GM12864 (cell line): ENCODE measurements at regions not wholly inside any gene's neighbourhood (a gene's known extent, or its start where the extent isn't known, plus 50 kb on each side); places are given as distances from the start of the nearest gene placed in this dataset.

Experiments
- DNase-seq: peaks from one replicate; pipeline ENCODE4 v3.0.0-alpha.2; 2011; ENCODE audit warnings: low read depth
- H3K4me3 ChIP-seq: 2 replicates; pipeline ENCODE4 v1.5.1; 2011; ENCODE audit warnings: mild to moderate bottlenecking, low read depth, low read length, control low read depth
- CTCF ChIP-seq: IDR thresholded peaks from 2 replicates; pipeline ENCODE4 v1.5.1; 2011; ENCODE audit warnings: low read depth, mild to moderate bottlenecking, moderate library complexity, low read length, control low read depth, inconsistent platforms; ENCODE audit errors: missing control alignments

DNA sequence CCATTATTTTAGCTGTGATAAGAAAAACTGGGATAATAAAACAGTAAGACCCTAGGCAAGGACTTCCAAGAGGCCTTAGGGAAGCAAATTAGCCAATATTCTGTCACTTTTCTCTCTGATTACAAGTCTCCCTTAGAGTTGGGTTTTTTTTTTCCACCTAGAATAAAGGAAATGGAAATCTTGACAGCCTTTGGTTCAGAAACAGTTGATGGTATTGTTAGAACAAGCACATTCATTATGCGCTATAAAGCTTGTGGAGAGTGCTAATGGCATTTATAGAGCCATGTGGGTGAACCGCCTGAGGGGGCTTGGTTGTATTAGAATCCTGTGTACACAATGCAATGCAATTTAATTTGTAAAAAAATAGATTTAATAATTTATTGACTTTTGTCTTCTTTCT, 88.9 kb upstream of the OGFRL1 start:
- no peak for DNase-seq
- no peak for TF ChIP-seq CTCF
- no peak overlapping the region for H3K4me3 ChIP-seq

GRCh38 chr6:71203206-71203605, 85.4 kb upstream of the OGFRL1 start:
- H3K4me3 ChIP-seq, result no peak overlapping the region
- TF ChIP-seq CTCF, result no peak
- DNase-seq, result no peak

GRCh38 chr6:71204741-71205140, 83.9 kb upstream of the OGFRL1 start:
- no peak overlapping the region for H3K4me3 ChIP-seq
- no peak for DNase-seq
- TF ChIP-seq CTCF, result no peak

DNA sequence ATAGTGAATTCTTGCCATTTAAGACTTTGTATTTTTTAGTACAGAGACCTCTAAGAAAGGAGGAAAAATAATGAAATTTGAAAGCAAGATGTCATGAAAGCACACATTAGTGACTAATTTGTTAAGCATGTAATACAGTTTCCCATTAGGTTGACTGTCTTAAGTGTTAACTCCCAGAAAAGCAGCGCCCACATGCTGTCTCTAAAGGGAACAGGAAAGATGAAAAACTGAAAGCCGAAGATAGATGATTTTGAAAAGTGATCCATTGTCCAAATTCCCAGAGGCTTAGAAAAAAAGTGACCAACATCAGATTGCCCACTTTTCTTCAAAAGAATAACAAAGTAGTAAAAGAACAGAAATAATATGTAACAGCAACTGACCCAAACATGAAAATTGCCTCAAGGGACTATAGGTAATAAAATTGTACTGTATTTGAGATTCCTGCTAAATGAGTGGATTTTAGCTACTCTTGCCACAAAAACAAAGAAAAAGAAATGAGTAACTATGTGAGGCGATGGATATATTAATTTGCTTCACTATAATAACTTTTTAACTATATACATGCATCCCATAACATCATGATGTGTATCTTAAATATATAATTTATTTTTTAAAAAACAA, 83.2 kb upstream of the OGFRL1 start:
- no peak overlapping the region for H3K4me3 ChIP-seq
- no peak for TF ChIP-seq CTCF
- no peak for DNase-seq

GRCh38 chr6:71206089-71206488, 82.5 kb upstream of the OGFRL1 start:
- DNase-seq, result no peak
- H3K4me3 ChIP-seq, result no peak overlapping the region
- TF ChIP-seq CTCF, result no peak

GRCh38 chr6:71209206-71209605, 79.4 kb upstream of the OGFRL1 start:
- no peak for DNase-seq
- H3K4me3 ChIP-seq, result no peak overlapping the region
- TF ChIP-seq CTCF, result no peak

- no peak for TF ChIP-seq CTCF
- no peak overlapping the region for H3K4me3 ChIP-seq
- no peak for DNase-seq
Measured at GRCh38 chr6:71209626-71210025, 79.0 kb upstream of the OGFRL1 start.
